OCI-LY7 (cell line): ENCODE measurements at regions not wholly inside any gene's neighbourhood (a gene's known extent, or its start where the extent isn't known, plus 50 kb on each side); places are given as distances from the start of the nearest gene placed in this dataset.

Source experiments
- CTCF ChIP-seq: fragments of 200-600 bp; sonication (generic); conservative IDR thresholded peaks from 2 replicates; pipeline ENCODE4 v1.5.1; 2014; ENCODE audit warnings: mild to moderate bottlenecking, antibody characterized with exemption, low read length, moderate library complexity, mixed read lengths
- EZH2phosphoT487 ChIP-seq: fragments of 200-600 bp; sonication (generic); IDR thresholded peaks from 2 replicates; pipeline ENCODE4 v1.6.1; 2018; ENCODE audit warnings: low read depth, borderline replicate concordance, mild to moderate bottlenecking, mixed run types, antibody characterized with exemption, low read length, moderate library complexity, mixed read lengths

DNA sequence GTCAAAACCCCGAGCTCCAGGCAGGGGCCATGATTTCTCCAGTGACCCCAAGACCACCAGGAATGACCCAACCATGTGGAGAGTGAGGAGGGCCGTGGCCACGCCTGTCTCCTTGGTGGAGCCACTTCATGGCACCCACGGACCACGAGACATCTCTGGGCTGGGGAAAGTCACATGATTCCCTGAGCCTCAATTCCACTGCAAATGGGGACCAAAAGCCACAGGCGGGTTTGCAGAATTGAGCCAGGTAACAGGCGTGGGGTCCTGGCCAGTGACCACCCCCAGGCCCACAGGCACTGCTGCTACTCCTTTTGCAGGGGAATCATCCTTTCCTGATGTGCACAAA, 178.9 kb downstream of the CTTN start:
- no peak for TF ChIP-seq CTCF
- TF ChIP-seq EZH2phosphoT487 = no peak
